CD1c-positive myeloid dendritic cell (primary cell): ENCODE measurements at regions not wholly inside any gene's neighbourhood (a gene's known extent, or its start where the extent isn't known, plus 50 kb on each side); places are given as distances from the start of the nearest gene placed in this dataset.

ENCODE experiments used
- DNase-seq: peaks from one replicate; pipeline ENCODE4 v3.0.0-alpha.2; 2016; ENCODE audit errors: extremely low spot score

DNA sequence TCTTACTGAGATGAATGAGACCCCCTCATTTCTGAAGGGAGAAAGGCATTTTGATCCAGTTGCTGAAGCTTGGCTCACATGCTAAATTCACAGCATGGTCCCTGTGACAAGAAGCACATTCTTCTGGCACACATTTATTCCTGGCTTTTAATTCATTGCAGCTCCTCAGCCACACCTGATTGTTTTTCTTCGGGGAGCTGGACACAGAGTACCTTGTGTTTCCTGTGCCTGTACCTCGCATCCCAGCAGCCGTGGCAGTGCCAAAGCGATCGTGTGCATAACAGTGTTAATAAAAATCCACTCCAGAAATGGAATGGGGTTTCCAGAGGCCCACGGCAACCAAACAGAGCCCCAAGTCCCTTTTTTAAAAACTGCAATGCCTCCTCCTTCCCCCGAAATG lies 615.3 kb upstream of the MGMT start:
- DNase-seq = no peak

GRCh38 chr10:128852449-128852848 lies 614.6 kb upstream of the MGMT start:
- no peak for DNase-seq

DNA sequence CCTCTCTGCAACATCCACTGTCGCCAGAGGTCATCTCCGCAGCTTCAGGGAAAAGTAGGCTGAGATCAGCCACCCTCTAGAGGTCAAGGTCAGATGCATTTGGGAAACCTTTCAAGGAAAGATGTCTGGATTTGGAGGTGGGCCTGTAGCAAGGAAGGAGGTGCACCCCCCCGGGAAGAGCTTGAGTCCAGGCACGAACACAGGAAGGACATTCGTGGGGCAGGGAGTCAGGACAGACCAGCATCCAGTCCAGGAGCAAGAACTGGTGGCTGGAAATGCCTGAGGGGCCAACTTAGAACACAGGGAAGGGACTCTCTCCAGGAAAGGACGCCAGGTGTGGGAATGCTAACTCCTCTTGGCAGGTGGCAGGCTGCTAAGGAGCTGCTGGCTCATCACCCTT lies 614.1 kb upstream of the MGMT start:
- no peak for DNase-seq

GRCh38 chr10:128853537-128853936 lies 613.5 kb upstream of the MGMT start:
- DNase-seq = no peak

DNA sequence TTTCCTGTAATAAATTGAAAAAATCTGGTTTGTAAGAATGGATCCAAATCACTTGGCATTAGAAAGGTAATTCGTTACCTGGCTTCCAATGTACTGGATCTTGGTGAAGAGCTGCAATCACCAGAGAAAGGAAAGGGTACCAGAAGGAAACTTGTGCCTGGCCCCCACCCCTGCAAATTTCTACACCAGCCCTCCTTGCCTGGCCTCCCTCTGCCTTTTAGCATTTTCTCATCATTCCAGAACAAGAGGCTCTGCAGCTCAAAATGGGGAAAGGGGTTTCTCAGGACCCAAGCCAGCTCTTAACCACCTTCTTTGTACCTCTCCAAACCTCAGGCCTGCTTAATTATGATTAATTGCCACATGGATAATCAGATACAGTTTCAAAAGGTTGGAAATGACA lies 612.8 kb upstream of the MGMT start:
- no peak for DNase-seq

DNA sequence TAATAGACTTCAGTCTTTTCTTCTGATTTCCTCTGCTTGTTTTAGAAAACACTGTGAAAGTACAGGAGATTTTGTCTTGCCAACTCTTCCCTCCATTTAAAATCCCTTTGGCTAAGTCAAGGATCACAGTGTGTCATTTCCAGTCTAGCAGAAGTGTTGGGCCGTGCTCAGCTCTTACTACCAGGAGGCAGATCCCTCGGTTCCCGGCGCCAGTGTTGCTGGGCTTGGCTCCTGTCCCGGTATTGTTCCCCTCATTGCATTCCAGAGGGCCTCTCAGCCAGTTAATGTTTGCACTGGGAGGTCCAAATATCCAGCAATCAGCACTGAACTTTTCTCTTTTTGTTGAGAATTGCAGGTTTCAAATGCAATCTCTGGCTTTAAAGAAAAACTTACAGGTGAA lies 612.1 kb upstream of the MGMT start:
- DNase-seq = no peak

DNA sequence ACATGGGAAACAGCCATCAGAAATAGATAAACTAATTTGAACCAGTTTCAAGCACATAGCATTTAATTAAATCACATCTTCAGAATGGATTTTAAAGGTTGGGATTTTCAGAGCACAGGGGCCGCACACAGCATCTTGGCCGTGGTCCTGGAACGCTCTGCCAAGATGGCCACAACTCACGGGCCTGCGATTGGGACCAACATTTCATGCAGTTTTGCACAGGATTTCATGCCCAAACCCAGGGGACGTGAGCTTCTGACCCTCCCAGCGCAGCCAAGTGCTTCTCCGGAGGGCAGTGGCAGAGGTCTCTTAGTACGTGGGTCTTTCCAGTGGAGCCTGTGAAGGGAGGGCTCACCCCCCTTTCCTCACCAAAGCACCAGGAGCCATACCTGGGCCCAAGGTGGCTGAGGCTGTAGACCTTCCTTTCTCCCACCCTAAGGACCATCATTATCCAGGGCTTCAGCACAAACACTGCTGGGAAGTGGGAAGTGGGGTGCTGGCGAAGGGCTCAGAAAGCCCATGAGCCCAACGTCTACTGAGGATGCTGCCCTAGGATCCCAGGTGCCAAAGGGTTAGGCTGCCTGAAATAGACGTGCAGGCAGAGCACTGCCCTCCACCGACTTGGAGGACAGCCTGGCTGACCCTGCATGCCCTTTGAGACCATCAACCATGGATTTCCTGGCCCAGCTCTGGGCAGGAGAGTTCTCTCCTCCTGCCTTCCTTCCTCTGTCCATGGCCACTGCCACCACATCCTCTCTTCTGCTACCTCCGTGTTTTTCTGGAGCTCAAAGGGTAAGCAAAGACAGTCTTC lies 611.2 kb upstream of the MGMT start:
- DNase-seq = no peak

DNA sequence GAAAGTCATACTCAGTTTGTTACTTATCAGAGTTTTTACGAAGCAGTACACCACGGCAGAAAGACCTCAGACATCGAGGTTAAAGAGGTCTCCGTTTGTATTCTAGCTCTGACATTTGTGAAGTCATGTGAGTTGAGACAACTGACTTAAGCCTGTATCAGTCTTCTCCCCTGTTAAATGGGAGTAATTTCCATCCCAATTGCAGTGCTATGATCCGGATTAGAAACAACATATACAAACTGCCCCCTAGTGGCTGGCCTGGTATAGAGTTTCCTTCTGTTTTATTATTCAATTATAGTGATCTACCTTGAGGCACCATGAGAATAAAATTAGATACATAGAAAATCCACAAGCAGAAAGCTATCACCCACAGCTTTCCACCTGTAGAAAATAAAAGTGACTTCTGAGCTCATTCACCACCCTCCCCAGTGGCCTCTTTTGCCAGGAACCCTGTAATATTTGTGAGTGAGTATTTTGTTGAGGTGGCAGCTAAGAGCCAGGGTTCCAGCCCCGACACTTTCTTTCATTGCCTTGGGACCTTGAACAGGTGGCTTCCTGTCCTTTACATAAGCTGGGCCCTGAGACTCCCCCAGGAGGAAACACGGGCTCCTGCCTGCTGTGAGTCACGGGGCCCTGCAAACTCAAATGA lies 607.2 kb upstream of the MGMT start:
- peak; percentile 2 for DNase-seq

GRCh38 chr10:128860574-128860973 lies 606.5 kb upstream of the MGMT start:
- no peak for DNase-seq

GRCh38 chr10:128861018-128861901 lies 605.8 kb upstream of the MGMT start:
- DNase-seq = no peak

GRCh38 chr10:128863411-128863810 lies 603.6 kb upstream of the MGMT start:
- DNase-seq = no peak

DNA sequence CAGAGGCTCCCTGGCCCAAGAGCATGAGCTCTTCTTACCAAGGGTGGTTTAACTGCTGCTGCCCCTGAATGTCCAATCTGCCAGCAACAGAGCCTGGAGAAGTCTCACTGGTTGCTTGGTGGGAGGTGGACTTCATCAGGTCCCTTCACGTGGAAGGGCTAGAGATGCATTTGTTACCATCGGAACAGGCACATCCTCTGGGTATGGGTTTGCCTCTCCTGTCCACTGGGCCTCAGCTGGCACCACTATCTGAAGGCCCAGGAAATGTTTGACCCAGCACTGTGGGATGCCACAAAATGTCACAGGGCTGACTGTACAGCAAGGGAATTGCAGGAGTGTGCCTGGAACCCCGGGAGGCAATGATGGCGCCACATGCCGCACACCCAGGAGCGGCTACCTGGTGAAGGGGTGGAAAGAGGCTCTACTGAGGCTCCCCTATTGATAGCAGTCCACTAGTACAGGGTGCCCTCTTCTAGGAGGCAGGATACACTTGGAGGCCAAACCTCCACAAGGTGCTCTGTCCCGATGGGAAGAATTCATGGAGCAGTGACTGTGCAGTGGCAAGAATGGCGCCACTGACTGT lies 603.1 kb upstream of the MGMT start:
- DNase-seq = no peak

DNA sequence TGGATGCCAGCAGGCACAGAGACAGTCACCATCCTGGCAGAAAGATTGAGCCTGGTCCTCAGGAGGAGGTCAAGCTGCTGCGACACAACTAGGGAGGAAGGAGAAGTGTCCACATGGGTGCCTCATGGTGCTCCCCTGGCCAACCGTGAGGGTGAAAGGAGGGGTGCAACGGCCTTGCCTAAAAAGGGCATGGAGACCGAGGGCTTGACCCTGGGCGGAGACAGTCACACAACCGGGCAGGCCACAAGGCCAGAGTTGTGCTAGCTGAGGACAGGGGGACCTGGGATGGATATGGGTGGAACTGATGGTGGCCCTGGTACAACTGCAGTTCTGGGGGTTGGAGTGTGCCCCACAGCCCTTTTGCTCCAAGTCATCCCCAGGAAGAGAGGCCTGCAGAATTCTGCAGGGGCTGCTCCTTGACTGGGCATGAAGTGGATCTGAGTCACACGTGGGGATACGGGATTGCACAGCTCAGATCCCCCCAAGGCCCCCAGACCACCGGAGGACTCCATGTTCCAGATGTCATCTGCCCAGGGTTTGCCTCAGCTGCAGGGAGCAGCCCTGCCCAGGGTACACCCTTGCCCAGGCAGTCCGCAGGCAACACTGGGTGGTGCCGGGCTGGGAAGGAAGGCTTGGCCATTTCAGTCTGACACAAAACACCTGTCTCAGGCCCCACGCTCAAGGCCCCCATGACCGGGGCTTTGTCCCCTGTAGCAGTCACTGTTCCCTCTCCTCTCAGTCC lies 602.3 kb upstream of the MGMT start:
- no peak for DNase-seq

DNA sequence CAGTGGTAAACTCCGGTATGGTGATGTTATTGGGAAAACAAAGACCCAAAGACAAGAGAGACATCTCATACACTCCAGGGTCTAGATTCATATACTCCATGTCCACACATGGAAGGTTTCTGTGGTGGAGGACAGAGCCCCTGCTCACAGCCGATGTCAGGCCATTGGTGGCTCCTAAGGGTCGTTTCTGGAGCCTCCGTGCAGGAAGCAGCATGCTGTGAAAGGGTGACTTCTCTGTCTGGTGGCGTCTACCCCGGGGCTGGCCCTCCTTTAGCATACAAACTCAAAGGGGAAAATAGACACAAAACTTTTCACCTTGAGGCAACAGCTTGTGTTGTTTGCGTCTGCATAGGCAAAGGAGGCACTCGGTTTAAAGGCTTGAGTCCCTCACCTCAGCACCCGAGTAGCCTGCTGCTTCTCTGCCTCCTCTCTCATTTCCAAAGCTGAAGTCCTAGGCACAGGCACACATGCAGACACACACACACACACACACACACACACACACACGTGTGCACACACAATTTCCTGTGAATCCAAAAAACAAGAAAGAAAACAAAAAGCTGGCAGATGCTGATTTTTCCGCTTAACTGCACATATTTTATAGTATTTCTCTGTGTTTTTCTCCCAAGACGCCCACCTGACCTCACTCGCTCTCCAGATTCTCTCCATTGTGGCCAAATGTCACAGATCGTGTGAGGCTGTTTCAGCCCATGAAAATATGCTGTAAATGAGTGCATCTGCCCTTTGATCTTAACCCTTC lies 601.4 kb upstream of the MGMT start:
- DNase-seq = no peak

DNA sequence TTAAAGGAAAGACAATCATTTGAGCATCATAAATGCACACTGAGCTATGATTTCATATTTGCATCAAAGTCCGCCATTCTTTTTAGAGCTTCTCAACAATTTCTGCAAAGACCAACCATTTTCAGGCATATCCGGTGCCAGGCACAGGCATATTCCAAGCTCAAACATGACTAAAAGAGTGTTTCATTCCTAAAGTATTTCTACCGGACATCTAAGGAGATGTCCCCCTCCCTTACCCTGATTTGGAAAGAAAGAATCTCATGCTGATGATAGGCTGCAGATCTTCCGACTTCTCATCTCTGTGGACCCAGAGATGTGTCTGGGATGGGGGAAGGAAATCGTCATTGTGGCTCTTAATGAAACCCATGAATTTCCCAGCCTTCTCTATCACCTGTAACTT lies 600.5 kb upstream of the MGMT start:
- DNase-seq = no peak

- DNase-seq = no peak
These were observed 599.8 kb upstream of the MGMT start for GRCh38 chr10:128867210-128867609.

GRCh38 chr10:128867819-128868218 lies 599.2 kb upstream of the MGMT start:
- no peak for DNase-seq

- DNase-seq = no peak
These were observed 598.6 kb upstream of the MGMT start for GRCh38 chr10:128868481-128868880.

DNA sequence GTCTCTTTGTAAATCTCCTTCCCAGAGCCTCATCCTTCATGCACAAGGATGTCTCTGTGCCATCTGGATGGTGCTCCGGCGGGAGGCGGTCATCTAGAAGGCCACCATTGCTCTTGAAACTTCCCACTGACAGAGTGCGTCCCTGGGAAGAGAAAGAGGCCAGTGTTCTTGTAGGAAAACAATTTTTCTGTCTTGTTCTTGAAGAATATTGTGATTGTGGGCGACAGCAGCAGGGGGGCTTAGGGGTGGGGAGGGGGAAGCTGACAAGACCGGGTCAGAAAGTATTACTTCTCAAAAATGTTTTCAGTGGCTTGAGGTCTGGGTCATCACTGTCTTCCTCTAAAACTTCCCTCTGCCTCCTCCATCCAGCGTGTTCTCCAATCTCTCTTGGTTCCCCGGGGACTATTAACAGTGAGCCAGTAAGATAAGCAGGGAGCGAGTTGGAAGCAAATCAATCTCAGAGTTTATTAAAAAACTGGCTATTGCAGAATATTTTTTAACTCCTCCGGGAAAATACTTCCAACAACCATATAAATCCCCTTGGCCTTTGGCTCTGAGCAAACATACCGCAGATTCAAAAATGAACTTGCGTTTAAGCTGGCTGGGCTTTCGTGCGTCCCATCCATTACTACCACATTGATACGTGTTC lies 597.8 kb upstream of the MGMT start:
- DNase-seq = no peak
